GM08714 (cell line): ENCODE measurements at regions not wholly inside any gene's neighbourhood (a gene's known extent, or its start where the extent isn't known, plus 50 kb on each side); places are given as distances from the start of the nearest gene placed in this dataset.

Source experiments
- H3K4me3 ChIP-seq: fragments of 200-500 bp; sonication (Bioruptor generic); 2 replicates; pipeline ENCODE4 v1.5.1; 2014; ENCODE audit warnings: mild to moderate bottlenecking, low read length, inconsistent platforms
- ZNF274 ChIP-seq: IDR thresholded peaks from 2 replicates; pipeline ENCODE4 v1.6.1; 2012; ENCODE audit warnings: mild to moderate bottlenecking, low read depth, low read length

DNA sequence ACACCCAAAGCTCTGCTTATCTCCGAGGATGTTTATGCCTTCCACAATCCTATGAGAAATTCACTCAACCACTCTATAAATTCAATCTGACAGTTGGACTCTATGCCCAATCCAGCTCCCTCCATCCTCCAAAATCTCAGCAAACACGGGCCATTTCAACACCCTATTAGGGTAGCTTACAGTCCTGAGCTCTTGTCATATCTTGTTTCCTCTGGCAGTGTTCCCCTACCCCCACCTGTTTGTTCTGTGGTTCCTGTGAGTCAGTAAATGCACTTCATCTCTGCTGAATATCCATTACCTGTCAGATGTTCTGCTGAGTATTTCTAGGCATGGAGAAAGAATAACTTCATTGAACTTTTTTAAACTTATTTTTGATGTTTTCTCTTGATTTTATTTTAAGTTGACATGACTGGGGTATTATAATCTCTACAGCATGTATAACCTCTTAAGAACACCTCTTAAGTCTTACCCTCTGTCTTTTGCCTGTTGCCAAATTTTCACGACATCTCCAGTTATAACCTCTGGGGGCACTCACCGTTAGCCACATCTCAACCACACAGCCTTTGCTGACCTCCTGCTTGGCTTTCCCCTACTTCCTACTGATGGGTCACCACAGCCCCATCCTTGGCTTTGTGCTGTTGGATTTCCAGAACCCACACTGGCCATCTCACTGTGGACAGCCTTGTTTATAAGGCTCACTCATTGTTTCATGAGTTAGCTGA lies 317.0 kb upstream of the TMPO start:
- no peak for TF ChIP-seq ZNF274
- no peak overlapping the region for H3K4me3 ChIP-seq

- no peak for TF ChIP-seq ZNF274
- no peak overlapping the region for H3K4me3 ChIP-seq
Measured at GRCh38 chr12:98208816-98209215, 306.6 kb upstream of the TMPO start.

GRCh38 chr12:98211909-98212695 lies 303.3 kb upstream of the TMPO start:
- no peak overlapping the region for H3K4me3 ChIP-seq
- no peak for TF ChIP-seq ZNF274

DNA sequence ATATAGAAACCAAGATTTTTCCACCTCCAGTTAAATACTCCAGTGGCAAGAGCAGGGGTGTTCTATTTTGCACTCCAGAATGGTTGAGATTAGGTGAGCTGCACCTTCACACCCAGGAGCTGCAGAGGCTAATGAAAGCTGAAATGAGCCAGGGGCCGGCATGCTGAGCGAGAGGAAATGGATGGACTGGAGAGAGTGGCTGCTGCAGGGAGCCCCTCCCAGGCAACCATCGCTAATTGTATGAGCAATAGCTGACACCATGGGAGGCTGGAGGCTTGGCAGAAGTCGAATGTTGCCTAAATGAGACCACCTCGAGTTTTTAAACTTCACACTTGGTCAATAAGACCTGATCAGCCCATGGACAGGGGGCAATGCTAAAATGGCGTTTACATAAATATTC lies 301.8 kb upstream of the TMPO start:
- no peak for TF ChIP-seq ZNF274
- H3K4me3 ChIP-seq = no peak overlapping the region

GRCh38 chr12:98217257-98217656 lies 298.1 kb upstream of the TMPO start:
- no peak overlapping the region for H3K4me3 ChIP-seq
- no peak for TF ChIP-seq ZNF274

- H3K4me3 ChIP-seq = no peak overlapping the region
- TF ChIP-seq ZNF274 = no peak
Measured at GRCh38 chr12:98220636-98221035, 294.8 kb upstream of the TMPO start.

DNA sequence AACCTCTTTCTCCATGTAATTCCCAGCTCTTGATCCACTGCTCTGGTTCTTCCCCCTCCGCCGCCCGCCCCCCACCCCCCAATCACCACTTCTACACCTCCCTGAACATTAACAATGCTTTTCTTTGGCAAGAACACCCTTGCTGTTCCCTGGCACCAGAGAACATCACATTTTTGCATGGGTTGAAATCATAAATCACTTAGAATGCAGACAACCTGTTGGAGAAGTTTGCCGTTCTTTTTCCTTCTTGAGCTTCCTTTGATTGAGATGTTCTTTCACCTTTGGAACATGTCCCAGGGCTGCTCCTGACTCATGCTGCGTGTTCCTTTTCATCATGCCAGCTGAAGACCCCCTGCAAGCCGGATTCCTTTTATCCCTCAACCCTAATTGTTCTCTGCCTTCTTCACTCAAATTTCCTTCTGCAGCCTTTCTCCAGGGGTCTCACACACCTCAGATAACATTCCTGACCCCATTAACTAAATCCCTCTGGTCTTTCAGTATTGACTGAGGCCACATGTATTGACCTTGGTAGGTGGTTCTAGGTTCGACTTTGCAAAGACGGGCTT lies 294.1 kb upstream of the TMPO start:
- H3K4me3 ChIP-seq = no peak overlapping the region
- TF ChIP-seq ZNF274 = no peak

- no peak for TF ChIP-seq ZNF274
- no peak overlapping the region for H3K4me3 ChIP-seq
Measured at GRCh38 chr12:98222135-98222534, 293.3 kb upstream of the TMPO start.

GRCh38 chr12:98224584-98225221 lies 290.7 kb upstream of the TMPO start:
- no peak overlapping the region; the same call in 1 of the 2 replicates for H3K4me3 ChIP-seq
- no peak for TF ChIP-seq ZNF274

DNA sequence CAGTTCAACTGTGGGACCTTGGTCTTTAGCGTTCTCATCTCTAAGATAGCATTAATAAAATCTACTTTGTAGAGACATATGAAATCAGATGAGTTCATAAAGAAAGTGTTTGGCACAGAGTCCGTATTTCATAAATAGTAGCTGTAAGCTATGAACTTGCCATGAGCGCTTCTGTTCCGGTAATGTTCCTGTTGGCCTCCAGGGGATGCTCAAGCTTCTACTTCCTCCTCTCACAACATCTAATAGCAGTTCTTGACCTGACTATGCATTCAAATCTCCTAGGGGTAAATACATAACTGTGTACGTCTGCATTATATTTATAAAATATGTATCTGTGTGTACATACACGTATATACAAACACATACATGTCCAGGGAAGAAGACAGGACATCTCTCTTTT lies 288.2 kb upstream of the TMPO start:
- no peak for TF ChIP-seq ZNF274
- no peak overlapping the region for H3K4me3 ChIP-seq

DNA sequence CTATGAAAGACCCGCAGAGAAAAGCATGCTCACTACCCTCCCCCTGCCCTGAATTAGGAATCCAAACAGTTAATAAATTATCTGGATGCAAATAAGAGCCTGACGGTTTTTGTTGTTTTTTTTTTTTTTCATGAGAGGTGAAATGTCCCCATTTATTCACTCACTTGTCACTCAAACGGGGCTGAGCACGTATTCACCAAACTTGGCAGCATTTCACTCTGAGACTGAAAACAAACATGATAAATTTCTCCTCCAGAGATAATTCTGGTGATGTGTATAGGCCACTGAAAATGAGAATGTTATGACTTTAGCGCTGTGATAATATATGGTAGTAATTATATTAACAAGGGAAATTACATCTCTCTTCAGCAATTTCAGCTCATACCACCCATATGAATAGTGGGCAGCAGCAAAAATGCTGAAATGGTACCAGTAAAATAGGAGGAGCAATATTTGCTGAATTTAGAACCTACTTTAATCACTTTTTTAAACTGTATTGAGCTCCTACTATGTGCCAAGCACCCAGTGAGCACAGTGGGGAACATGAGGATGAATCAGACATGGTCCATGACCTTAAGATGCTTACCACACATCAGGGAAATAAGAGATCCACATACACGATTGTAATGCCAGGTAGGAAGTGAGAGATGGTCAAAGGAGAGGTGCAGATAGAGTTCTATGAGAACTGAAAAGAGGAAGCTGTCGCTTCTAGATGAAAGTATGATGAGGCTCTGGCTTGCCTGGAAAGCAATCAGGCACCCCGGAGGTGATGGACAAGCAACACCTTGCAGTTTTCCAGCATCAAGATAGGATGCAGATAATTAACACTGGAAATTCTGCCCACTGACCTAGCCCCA lies 286.5 kb upstream of the TMPO start:
- no peak overlapping the region for H3K4me3 ChIP-seq
- no peak for TF ChIP-seq ZNF274

GRCh38 chr12:98229540-98229924 lies 285.9 kb upstream of the TMPO start:
- no peak for TF ChIP-seq ZNF274
- no peak overlapping the region for H3K4me3 ChIP-seq

DNA sequence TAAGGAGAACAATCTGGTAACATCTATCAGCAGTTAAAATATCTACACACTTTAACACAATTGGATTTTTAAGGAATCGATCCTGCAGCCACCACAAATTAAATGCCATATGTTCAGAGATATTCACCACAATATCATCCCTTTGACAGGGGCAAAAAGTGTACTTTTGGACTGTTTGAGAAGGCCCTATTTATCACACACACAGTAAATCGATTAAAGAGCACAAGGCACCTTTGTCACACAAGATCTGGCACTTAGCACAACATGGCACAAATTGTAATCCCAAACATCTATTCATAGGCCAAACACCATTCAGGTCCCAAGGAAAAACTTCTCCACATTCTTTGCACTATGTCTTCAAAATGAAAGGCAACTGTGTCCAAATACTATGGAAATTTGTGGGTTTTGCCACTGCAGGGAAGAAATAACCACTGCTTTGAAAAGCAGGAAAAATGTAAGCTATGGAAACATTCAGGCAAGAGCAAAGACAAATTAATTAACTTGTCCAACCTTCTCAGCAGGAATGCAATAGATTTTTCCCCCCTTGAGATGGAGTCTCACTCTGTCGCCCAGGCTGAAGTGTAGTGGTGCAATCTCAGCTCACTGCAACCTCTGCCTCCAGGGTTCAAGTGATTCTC lies 282.5 kb upstream of the TMPO start:
- no peak for TF ChIP-seq ZNF274
- no peak overlapping the region for H3K4me3 ChIP-seq
